NCI-H526 (cell line): ENCODE measurements at regions not wholly inside any gene's neighbourhood (a gene's known extent, or its start where the extent isn't known, plus 50 kb on each side); places are given as distances from the start of the nearest gene placed in this dataset.

Experiments
- DNase-seq, 2 experiments: peaks; one replicate each; lab custom pipeline; 2025; lab: John Stamatoyannopoulos, UW

GRCh38 chr12:104858611-104859543 lies 99.2 kb downstream of the SLC41A2 start:
- no peak for DNase-seq

GRCh38 chr12:104856531-104856930 lies 101.6 kb downstream of the SLC41A2 start:
- DNase-seq: no peak

DNA sequence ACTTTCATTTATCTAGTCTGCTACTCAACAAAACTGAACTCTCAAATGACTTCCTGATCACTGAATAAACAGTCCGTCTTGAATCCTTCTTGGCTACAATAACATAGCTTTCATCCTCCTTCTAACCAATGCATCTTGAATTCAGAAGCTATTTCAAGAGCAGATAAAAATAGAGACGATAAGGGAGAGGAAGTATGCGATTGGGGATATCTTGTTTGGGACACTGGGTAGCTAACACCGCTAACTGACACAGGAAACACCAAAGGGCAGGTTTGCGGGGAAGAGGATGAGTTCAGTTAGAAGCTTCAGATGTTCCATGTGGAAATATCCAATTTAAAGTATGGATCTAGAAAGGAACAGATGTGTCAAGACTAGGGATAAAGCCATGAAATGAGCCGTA lies 102.5 kb downstream of the SLC41A2 start:
- no peak for DNase-seq

GRCh38 chr12:104852896-104853295 lies 105.2 kb downstream of the SLC41A2 start:
- no peak for DNase-seq

- peak in 1 of 2 experiments; percentile 3 for DNase-seq
Observed at GRCh38 chr12:104852102-104852501, 106.0 kb downstream of the SLC41A2 start.

DNA sequence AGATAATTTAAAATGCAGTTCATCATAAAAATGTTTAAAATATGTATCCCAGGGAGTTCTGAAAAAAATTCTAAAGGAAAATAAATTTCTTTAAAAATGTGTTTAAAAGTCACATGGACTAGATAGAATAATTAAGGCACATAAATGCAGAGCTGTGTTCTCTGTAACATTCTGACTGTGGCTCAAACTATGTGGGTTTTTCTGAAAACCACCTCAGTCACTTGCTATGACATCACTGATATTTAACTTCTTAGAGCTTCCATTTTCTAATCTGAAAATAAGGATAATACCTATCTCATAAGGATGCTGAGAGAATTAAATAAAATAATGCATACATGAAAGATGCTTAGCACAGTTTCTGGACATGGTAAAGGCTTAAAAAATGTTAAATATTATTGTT lies 107.3 kb downstream of the SLC41A2 start:
- no peak for DNase-seq

- DNase-seq: no peak
Observed at GRCh38 chr12:104846056-104846767, 111.9 kb downstream of the SLC41A2 start.

- DNase-seq: no peak
Observed at GRCh38 chr12:104844123-104844522, 114.0 kb downstream of the SLC41A2 start.

DNA sequence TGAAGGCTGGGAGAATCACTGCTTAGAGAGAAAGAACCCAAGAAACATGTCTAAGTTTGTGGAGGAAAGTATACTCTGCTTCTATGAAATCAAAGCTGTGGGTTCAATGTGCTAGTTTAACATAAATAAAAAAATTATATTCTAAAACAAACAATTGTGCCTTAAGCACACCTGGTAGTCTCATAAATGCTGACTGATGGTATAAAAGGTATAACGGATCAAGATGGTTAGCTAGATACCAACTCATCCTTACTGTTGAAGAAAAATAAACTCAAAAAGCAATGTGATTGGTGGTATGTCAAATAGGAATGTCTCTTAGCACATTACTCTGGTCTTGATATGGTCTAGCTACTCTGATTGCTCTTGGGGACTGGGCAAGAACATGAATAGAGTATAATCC lies 117.8 kb downstream of the SLC41A2 start:
- no peak for DNase-seq

GRCh38 chr12:104835317-104835716 lies 122.8 kb downstream of the SLC41A2 start:
- DNase-seq: no peak

DNA sequence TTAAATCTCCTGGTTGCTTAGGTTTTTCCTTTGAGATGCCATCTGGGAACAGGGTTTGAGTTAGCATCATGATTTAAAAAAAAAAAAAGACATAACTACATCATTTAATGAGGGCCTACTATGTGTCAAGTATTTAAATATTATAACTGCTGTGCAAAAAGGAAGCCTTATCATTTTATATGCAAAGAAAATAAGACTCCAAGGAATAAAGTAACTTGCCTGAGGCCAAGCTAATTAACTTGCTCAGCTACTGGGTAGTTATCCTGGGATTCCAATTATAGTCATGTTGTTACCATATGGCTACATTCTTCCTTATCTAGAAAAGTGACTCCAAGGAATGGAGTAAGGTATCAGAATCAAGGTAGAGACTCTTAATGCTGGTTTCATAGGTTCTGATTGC lies 123.5 kb downstream of the SLC41A2 start:
- DNase-seq: no peak

DNA sequence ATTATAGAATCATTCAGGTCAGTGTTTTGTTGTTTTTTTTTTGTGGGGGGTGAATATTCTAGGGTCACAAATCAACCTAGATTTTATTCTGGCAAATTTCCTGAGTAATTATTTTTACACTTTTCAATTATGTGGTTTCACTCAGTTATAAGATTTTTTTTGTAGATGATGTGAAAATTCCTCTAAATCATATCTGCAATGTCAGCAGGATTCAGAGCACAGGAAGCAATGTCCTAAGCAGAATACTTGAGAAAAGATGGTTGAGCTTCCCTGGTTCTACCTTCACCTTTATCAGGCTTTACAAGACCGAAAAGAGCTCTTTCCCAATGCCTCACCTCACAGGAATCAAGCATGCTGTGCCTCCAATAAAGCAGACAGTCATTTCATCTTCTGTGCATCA lies 124.3 kb downstream of the SLC41A2 start:
- no peak for DNase-seq

- DNase-seq: no peak
Observed at GRCh38 chr12:104828015-104828414, 130.1 kb downstream of the SLC41A2 start.

GRCh38 chr12:104827587-104827986 lies 130.5 kb downstream of the SLC41A2 start:
- DNase-seq: no peak

DNA sequence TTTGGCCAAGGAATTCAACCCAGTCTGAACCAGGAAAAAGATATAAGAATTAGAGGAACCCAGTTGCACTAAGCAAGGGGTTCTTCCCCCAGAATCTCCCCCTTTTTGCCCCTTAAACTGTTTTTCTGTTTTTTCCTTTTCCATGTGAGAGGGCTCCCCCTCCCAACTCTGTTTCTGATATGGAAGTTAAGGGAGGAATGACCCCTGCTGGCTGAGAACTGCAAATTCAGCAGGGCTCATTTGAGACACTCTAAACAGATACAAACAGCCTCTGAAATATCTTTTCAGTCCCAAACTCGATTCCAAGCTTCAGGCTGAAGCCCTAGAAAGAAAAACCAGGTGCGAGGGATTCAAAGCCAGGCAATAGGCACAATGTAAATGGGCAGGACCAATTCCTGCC lies 132.7 kb downstream of the SLC41A2 start:
- peak in 1 of 2 experiments; percentile 52 for DNase-seq

DNA sequence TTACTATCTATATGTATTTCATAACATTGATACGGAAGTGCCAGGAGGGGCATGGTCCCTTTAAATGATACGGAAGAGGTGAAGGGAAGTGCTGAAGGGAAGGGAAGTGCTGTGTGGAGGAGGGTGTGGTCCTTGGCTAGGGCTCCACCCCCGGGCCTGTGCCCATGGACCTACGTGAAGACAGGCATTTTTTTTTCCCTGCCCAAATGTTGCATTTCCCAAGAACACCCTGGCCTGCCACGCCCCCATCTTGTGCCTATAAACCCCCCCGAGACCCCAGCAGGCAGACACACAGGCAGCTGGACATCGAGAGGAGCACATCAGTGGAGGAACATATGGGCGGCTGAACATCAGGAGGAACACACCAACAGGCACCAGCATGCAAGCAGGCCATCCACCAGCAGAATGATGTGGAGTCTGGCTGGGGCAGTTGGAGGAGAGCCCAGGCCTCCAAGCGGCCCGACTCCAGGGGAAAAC lies 134.1 kb downstream of the SLC41A2 start:
- DNase-seq: no peak

DNA sequence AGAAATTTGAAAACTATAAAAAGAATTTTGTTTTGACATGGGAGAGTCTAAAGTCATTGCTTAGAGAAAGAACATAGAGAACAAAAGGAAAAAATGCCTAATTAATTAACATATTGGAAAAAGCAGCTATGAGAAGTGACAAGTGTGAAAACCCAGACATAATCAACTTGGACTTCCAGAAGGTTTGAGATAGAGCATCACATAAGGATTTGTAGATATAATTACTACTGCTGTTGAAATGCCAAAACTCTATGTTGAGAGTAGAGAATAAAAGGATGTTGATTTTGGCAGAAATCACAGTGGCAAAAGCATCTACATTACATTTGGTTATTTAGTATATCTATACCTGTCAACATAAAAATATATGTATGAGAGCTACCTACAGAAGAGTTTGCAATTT lies 135.1 kb downstream of the SLC41A2 start:
- DNase-seq: no peak

DNA sequence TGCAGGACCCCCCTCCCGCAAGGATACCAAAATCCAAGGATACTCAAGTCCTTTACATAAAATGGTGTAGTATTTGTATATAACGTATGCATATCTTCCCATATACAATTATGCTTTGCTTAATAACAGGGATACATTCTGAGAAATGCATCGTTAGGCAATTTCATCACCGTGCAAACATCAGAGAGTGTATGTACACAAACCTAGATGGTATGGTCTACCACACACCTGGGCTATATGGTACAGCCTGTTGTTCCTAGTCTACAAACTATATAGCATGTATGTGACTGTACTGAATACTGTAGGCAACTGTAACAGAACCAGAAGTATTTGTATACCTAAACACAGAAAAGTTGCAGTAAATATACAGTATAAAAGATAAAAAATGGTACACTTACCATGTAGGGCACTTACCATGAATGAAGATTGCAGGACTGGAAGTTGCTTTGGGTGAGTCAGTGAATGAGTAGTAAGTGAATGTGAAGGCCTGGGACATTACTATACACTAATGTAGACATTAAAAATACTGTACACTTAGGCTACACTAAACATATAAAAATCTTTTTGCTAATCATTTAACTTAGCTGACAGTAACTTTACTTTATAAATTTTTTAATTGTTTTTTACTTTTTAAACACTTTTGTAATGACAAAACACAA lies 141.1 kb downstream of the SLC41A2 start:
- no peak for DNase-seq

DNA sequence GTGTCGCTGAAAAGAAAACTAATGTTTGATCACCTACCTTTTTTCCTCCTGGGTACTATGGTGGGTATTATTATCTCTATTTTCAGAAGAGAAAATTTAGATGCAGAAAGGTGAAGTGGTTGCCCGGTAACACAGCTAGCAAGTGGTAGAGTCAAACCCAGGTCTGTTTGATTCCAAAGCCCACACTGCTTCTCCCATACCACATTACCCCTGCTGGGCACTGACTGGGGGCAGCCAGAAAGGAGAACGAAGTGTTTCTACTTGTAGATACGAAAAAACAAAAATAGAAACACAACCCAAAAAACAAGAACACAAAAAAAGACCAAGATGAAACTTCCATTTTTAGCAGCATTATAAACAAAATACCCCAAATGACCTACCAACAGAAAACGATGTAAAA lies 142.2 kb downstream of the SLC41A2 start:
- DNase-seq: no peak

DNA sequence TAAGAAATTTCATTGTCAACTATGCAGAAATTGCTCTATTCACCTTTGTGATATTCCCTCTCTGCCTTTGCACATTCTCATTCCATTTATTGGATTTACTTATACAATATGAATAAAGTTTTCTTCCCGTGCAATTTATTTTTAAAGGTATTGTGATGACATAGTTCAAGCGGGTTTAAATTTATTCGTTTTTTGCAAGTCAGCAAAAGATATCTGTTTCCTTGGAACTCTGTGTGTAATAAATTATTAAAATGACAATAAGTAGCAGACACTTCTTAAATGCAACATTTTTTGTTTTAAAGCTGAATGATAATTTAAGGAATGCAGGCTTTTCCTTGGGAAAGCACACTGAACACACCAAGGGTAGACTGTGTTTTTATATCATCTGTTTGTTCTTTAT lies 143.1 kb downstream of the SLC41A2 start:
- DNase-seq: no peak
